ENCODE measurements at regions not wholly inside any gene's neighbourhood (a gene's known extent, or its start where the extent isn't known, plus 50 kb on each side); places are given as distances from the start of the nearest gene placed in this dataset.
"Not testable (repeated sequence)": the region's sequence is repeated elsewhere in the genome, so short reads cannot be mapped to it uniquely, and the experiment has no call there.

DNA sequence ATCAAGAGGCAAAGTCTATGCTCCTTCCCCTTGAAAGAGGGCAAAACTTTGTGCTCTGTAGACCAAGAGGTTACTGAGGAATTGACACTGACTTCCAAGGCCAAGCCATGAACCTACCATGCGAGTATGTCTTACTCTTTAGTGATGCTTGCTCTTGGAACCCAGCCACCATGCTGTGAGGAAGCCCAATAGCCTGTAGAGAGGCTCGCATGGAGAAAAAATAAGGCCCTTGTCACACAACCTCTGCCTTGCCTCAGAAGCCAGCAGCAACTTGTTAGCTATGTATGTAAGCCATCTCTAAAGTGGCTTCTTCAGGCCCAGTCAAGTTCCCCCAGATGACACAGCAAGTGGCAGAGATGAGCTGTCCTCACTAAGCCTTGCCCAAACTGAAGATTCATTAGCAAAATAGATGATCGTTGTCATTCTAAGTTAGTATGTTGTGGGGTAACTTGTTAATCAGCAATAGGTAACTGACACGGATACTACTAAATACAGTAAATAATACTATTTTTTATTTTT lies 66.1 kb upstream of the RGPD5 start:
- TF ChIP-seq, protein P1, sequence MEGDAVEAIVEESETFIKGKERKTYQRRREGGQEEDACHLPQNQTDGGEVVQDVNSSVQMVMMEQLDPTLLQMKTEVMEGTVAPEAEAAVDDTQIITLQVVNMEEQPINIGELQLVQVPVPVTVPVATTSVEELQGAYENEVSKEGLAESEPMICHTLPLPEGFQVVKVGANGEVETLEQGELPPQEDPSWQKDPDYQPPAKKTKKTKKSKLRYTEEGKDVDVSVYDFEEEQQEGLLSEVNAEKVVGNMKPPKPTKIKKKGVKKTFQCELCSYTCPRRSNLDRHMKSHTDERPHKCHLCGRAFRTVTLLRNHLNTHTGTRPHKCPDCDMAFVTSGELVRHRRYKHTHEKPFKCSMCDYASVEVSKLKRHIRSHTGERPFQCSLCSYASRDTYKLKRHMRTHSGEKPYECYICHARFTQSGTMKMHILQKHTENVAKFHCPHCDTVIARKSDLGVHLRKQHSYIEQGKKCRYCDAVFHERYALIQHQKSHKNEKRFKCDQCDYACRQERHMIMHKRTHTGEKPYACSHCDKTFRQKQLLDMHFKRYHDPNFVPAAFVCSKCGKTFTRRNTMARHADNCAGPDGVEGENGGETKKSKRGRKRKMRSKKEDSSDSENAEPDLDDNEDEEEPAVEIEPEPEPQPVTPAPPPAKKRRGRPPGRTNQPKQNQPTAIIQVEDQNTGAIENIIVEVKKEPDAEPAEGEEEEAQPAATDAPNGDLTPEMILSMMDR (IDR thresholded peaks at IDR 0.05; ENCODE audit: low read depth, low read length) = no peak

DNA sequence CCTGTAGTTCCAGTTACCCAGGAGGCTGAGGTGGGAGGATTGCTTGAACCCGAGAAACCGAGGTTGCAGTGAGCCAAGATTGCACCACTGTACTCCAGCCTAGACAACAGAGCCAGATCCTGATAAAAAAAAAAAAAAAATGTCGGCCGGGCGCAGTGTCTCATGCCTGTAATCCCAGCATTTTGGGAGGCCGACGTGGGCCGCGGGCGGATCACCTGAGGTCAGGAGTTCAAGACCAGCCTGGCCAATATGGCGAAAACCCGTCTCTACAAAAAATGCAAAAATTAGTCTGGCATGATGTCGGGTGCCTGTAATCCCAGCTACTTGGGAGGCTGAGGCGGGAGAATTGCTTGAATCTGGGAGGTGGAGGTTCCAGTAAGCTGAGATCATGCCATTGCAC lies 60.4 kb upstream of the RGPD5 start:
- not testable (repeated sequence) for H3K4me1 ChIP-seq; H3K36me3 ChIP-seq; H3K9me3 ChIP-seq; H3K27me3 ChIP-seq; DNase-seq; H3K4me3 ChIP-seq (ENCODE audit: low read depth, low read length)

More for the DNA sequence above, 66.1 kb upstream of the RGPD5 start:
- DNase-seq = no peak
- H3K27me3 ChIP-seq = no peaks in the 10 kb centered on the region
- no peak overlapping the region for H3K4me3 ChIP-seq (ENCODE audit: low read depth, low read length)
- no peaks in the 10 kb centered on the region for H3K36me3 ChIP-seq
- H3K4me1 ChIP-seq = no peaks in the 10 kb centered on the region
- H3K9me3 ChIP-seq = no peaks in the 10 kb centered on the region

DNA sequence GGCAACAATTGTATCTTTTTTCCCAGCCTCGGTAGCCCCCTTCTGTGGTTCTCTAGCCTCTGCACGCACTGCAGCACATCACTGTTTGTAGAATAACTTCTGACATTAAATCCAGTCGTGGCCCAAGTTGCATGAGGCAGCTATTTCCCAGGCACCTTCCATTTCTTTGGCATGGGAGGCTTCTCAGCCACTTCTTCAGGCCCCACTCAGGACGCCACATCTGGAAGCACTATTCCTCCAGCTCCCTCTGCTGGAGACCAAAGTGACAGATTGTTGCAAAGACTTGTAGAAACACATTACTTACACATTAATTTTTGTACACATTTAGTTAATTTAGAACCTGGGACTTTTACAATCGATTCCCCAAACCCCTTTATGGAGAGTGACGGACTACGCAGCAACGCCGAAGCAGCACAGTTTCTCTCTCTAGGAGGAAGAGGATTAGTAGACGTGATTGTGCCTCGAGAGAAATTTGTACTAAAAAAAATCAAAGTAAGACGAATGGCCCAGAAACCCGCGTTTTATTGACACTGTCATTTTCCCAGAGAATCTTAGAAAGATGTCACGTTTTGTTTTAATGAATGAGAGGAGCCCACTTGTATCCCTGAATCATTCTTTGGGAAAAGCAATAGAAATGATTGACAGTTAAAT lies 57.8 kb upstream of the RGPD5 start:
- no peaks in the 10 kb centered on the region for H3K27me3 ChIP-seq
- DNase-seq = no peak
- no peaks in the 10 kb centered on the region for H3K9me3 ChIP-seq
- TF ChIP-seq, protein P1 (IDR thresholded peaks at IDR 0.05; ENCODE audit: low read depth, low read length) = peak; percentile 49
- H3K36me3 ChIP-seq = no peaks in the 10 kb centered on the region
- no peaks in the 10 kb centered on the region for H3K4me1 ChIP-seq
- no peak overlapping the region for H3K4me3 ChIP-seq (ENCODE audit: low read depth, low read length)

Measured in BE2C (cell line).